HepG2 (cell line): ENCODE measurements at regions not wholly inside any gene's neighbourhood (a gene's known extent, or its start where the extent isn't known, plus 50 kb on each side); places are given as distances from the start of the nearest gene placed in this dataset.

Source experiments
- EZH2 ChIP-seq: conservative IDR thresholded peaks from 2 replicates; pipeline ENCODE4 v1.6.1; 2012; ENCODE audit warnings: mild to moderate bottlenecking, low read depth, low read length, moderate library complexity
- HMGXB4 ChIP-seq, 2 experiments: sonication (generic) in 1 of 2; formaldehyde crosslinking in 1 of 2; IDR thresholded peaks; 2 replicates each; pipeline versions ENCODE4 v1.4.0 to v1.6.1; 2018 to 2020; ENCODE audit warnings: missing genetic modification reagents in 2 of 2, borderline replicate concordance in 1 of 2, low read depth in 1 of 2, mild to moderate bottlenecking in 1 of 2, missing biosample characterization in 1 of 2
- POLR2A ChIP-seq, 2 experiments: IDR thresholded peaks; 2 replicates each; pipeline ENCODE4 v1.6.1; 2011; ENCODE audit warnings: low read depth in 2 of 2, low read length in 2 of 2, mild to moderate bottlenecking in 1 of 2, moderate library complexity in 1 of 2; ENCODE audit not compliant: insufficient read depth in 1 of 2
- PRDM15 ChIP-seq: sonication (generic); formaldehyde crosslinking; IDR thresholded peaks from 2 replicates; pipeline ENCODE4 v1.4.0; 2020; ENCODE audit warnings: missing genetic modification reagents
- SATB2 ChIP-seq: sonication (generic); formaldehyde crosslinking; IDR thresholded peaks from 2 replicates; pipeline ENCODE4 v1.5.0; 2020; ENCODE audit warnings: missing genetic modification reagents
- ZFP36 ChIP-seq: fragments of 150-350 bp; IDR thresholded peaks from 2 replicates; pipeline ENCODE4 v1.6.1; 2018; ENCODE audit warnings: borderline replicate concordance, low read length, low read depth; ENCODE audit not compliant: partially characterized antibody
- ZNF24 ChIP-seq: fragments of 450-650 bp; IDR thresholded peaks from 2 replicates; pipeline ENCODE4 v1.6.1; 2017; ENCODE audit warnings: antibody characterized with exemption, mild to moderate bottlenecking
- ZNF607 ChIP-seq: sonication (generic); formaldehyde crosslinking; IDR thresholded peaks from 2 replicates; pipeline ENCODE4 v1.5.1; 2020; ENCODE audit warnings: missing genetic modification reagents, mild to moderate bottlenecking, borderline replicate concordance
- ZNF639 ChIP-seq: conservative IDR thresholded peaks from 2 replicates; pipeline ENCODE4 v1.6.1; 2018; ENCODE audit warnings: missing genetic modification reagents
- TF ChIP-seq, protein P1 (sequence below): sonication (generic); formaldehyde crosslinking; IDR thresholded peaks from 2 replicates; pipeline ENCODE4 v1.4.0; 2020; ENCODE audit warnings: mild to moderate bottlenecking, missing genetic modification reagents, borderline replicate concordance
- TF ChIP-seq, protein P2 (sequence below): sonication (generic); IDR thresholded peaks from 2 replicates; pipeline ENCODE4 v1.6.1; 2016; ENCODE audit warnings: low read depth, borderline replicate concordance
- TF ChIP-seq, protein P3 (sequence below): sonication (generic); formaldehyde crosslinking; IDR thresholded peaks from 2 replicates; pipeline ENCODE4 v1.4.0; 2020; ENCODE audit warnings: mild to moderate bottlenecking, missing genetic modification reagents

DNA sequence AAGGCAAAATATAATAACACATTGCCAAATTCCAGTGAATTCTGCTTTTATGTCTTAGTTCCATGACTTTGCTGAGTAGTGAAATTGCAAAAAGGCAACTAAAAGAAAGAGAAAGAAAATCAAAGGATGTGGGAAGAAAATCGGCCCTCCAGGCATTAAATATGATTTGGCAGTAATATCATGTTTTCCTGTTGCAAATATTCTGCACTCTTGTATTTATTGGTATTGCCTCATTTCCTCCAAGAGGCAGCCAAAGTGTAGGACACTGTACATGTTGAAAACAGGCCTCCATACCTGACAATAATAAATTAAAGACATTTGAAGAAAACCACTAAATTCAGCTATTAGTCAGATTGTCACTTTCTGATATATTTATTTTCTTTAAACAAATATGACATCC is 460.0 kb upstream of the NOX3 start:
- TF ChIP-seq ZFP36 (no peak), ZNF24 (no peak), POLR2A (IDR thresholded peaks at IDR 0.05; ENCODE audit: insufficient read depth in 1 of 2, low read depth in 2 of 2, low read length in 2 of 2) (no peak), SATB2 (no peak), EZH2 (no peak), ZNF607 (CRISPR knock-in tag) (no peak), HMGXB4 (CRISPR knock-in tag; IDR thresholded peaks at IDR 0.05; ENCODE audit: borderline replicate concordance in 1 of 2, low read depth in 1 of 2) (no peak), PRDM15 (no peak), ZNF639 (CRISPR knock-in tag) (no peak)
- TF ChIP-seq, protein P1, sequence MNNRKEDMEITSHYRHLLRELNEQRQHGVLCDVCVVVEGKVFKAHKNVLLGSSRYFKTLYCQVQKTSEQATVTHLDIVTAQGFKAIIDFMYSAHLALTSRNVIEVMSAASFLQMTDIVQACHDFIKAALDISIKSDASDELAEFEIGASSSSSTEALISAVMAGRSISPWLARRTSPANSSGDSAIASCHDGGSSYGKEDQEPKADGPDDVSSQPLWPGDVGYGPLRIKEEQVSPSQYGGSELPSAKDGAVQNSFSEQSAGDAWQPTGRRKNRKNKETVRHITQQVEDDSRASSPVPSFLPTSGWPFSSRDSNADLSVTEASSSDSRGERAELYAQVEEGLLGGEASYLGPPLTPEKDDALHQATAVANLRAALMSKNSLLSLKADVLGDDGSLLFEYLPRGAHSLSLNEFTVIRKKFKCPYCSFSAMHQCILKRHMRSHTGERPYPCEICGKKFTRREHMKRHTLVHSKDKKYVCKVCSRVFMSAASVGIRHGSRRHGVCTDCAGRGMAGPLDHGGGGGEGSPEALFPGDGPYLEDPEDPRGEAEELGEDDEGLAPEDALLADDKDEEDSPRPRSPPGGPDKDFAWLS (CRISPR knock-in tag) = no peak
- TF ChIP-seq, protein P2, sequence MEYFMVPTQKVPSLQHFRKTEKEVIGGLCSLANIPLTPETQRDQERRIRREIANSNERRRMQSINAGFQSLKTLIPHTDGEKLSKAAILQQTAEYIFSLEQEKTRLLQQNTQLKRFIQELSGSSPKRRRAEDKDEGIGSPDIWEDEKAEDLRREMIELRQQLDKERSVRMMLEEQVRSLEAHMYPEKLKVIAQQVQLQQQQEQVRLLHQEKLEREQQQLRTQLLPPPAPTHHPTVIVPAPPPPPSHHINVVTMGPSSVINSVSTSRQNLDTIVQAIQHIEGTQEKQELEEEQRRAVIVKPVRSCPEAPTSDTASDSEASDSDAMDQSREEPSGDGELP = no peak
- TF ChIP-seq, protein P3, sequence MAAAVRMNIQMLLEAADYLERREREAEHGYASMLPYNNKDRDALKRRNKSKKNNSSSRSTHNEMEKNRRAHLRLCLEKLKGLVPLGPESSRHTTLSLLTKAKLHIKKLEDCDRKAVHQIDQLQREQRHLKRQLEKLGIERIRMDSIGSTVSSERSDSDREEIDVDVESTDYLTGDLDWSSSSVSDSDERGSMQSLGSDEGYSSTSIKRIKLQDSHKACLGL (CRISPR knock-in tag) = no peak
